ENCODE measurements at regions not wholly inside any gene's neighbourhood (a gene's known extent, or its start where the extent isn't known, plus 50 kb on each side); places are given as distances from the start of the nearest gene placed in this dataset.
A peak's percentile ranks its signal among the peaks of the same experiment; 100 is the strongest.

DNA sequence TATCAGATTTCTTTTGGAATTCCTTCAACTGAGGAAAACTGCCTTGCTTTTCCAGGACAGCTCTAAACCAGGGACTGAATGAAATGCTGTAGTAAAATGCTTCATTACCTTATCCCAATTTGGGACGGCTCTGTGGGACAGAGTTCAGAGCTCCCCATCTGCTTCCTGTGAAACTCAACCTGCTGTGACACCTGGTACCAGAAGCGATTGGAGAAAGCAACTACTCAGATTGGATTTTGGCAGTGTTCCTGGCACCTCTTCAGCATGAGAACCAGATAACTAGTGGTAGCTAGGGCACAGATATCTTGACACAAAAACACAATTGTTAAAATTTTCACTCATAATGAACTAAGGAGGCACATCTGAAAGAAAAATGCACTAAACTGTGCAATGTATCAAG, 539.1 kb downstream of the SI start:
- DNase-seq: no peak

GRCh38 chr3:164537485-164537884, 540.8 kb downstream of the SI start:
- DNase-seq: no peak

DNA sequence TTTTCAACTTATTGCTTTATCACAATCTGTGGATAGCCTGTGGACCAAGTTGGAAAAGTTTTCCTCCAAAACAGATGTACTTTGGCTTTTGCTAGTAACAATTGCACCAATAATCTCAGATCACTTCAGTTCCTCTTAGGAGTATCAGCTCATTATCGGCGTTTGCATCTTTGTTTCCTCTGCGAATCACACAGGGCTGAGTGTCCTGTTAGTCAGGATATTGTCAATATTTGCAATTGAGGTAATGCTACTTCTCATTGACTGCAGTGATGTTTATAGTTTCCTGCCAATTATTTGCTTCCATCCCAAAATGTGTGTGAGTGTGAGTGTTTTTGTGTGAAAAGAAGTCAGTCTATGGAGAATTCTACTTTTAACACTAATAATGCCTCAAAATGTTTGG, 545.0 kb downstream of the SI start:
- no peak for DNase-seq

DNA sequence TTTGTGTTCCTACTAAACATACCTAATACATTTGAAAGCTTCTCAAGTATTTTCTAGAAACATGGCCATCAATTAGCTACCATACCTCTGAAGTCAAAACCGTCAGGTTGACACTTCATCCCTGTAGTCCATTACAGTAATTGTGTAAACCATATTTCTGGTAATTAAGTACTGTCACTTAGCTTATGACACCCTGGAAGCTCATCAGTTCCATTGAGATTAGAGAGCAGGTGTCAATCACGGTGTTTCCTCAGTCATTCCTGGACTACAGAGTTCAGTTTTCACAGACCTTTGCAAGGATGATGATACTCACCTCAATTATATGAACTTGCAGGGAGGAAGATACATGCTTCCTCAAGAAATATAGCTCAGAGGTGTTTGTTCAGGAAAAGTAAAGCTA, 552.0 kb downstream of the SI start:
- no peak for DNase-seq

DNA sequence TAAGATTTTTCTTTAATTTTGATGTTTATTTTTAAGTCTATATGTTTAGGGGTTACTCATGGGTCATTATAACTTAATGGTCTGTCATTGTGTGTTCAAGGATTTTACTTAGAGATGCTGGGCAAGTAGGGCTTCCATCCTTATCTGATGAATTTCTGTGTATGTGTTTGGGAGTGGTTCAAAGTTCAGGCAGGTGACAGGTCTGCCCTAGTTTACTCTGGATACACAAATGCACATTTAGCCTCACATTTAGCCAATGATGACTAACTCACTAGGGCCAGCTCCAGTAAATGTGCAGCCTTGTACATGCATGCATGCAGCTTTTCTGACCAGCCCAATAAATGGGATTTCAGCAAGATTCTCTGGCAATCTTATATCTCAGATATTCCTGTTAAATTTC, 554.1 kb downstream of the SI start:
- no peak for DNase-seq

DNA sequence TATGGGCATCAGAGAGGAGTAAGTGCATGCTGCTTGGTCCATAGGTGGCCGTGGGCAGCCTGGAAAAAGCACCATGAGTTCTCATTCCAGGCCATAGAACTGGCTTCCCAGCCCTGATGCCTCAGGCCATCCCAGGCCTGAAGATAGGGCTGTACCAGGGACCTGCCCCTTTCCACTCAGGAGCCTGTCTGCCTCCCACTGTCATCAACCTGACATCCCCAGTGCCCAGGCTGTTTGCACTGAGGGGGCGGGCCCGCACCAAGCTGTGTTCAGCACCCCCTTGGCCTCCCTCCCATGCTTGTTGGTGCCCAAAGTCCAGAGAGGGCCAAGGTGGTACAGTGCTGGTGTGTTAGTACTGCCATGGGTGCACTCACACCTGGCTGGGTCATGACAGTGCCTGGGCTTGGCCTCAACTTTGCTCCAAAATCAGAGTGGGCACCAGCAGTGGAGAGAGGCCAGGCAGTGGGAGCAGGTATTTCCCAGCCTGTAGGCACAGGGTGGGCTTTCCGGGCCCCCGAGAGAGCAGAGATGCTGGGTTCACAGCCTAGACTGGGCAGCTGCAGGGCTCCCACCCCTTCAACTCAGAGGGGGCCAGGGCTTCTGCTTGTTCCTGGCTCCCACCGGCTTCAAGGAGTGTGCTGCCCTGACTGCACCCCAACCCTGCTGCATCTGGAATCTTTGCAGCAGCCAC, 556.1 kb downstream of the SI start:
- no peak for DNase-seq

DNA sequence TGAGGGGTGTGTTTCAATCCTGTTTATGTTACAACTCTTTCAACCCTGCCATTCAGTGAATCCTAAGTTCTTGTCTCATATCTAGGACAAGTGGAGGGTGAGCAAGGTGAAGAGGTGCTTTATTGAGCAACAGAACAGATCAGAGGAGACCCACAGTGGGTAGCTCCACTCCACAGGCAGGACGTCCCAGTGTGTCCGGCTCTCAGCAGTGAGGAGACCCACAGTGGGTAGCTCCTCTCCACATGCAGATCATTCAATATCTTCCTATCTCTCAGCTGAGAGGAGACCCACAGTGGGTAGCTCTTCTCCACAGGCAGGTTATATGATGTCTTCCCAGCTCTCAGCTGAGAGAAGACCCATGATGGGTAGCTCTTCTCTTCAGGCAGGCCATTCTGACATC, 556.7 kb downstream of the SI start:
- DNase-seq: no peak

- DNase-seq: no peak
These were observed 557.2 kb downstream of the SI start for GRCh38 chr3:164521139-164521538.

GRCh38 chr3:164515256-164515655, 563.0 kb downstream of the SI start:
- no peak for DNase-seq

- no peak for DNase-seq
These were observed 563.7 kb downstream of the SI start for GRCh38 chr3:164514576-164514975.

DNA sequence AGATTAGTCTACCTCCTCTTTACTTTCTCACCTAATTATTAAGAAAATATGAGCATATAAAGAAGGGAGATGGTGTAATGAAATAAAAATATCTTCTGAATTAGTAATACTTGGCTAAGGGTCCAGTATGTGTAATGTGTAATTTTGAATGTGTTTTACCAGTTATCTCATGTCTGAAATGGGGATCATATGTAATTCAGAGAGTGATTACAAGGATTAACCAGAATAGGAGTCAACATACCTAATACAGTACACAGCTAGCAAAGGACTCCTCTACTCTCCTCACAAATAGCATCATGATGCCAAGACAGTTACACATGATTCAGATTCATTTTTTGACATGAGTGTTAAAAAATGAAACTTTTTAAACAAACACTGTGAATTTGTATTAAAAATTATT, 570.4 kb downstream of the SI start:
- DNase-seq: no peak

DNA sequence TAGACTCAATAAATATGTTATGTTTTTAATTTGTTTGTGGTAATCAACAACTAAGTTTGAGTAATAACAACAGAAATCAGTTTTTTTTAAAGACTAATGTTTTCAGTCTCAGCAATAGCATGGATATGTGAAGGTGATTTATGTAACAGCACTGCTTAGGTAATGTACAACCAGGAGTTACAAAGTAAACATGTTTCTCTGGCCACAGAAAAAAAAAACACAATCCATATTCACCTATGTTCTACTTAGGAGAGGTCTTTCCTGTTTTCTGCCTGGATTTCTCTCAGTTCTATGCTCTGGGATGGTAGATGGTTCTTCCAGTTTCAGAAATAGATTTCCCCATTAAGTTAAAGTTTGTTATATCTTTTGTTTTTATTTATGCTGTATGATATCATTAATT, 579.4 kb downstream of the SI start:
- DNase-seq: no peak

DNA sequence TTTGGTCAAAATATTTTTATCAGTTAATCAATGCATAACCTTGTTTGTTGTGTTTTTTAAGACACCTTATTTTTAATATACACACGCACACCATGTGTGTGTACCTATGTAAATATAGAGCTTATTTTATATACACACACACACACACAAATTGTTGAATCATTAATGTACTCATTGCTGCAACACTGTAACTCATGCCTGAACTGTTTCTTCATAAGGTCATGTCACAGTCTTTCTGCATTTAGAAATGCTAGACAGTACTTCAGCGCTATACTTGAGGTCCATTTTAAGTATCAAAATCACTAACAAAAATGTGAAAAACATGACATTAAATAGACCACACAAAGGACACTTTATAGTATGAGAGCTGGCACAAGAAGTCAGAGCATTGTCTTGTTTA, 589.4 kb downstream of the SI start:
- DNase-seq: no peak

DNA sequence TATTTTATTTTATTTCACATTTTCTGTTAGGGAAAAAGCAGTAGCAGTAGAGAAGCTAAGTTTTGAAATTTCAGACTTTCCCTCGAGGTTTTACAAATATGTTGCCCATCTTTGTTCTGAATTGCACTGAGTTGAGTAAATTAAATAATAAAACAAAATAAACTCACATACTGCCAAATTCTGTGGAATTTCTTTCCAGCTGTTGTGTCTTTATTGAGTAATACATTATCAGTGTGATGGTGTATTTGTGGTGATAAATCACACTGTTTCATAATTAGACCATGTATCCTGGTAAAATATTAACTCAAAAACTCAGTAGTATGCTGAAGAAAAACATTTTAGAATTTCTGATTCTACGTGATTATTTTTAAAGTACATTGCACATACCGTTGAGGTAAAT, 592.1 kb downstream of the SI start:
- no peak for DNase-seq

- DNase-seq: no peak
These were observed 598.3 kb downstream of the SI start for GRCh38 chr3:164479978-164480377.

DNA sequence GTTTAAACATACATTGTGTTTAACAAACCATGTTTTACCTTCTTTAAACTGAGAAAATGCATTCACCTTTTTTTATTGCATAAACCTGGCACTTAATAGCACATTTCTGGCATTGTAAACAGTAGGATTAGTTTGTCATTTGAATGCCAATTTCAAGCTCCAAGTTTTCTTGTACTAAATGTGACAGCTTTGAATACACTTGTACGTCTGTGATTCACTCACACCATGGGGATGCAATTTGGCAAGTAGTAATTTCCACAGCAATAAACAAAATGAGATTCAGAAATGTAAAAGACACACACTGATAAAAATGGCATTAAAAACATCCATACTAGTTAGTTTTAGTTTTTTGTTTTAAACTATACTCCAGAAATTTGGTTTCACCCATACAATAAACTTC, 598.9 kb downstream of the SI start:
- DNase-seq: no peak

DNA sequence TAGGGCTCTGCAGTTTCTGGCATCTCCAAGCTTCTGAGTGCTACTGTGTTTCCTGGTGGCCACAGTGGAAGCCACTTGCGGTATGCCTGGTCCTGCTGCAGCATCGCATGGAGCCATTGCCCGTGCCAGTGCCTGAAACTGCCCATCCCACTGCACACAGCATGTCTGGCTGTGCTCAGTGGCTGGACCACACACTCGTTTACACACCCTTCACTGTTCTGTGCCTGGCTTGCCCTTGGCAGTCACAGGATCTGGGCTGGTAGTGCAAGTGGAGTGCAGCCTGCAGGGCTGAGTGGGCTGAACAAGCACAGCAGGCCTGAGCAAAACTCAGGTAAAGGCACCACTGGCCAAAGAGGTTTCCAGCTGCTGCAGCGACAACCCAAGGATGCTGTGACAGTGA, 600.0 kb downstream of the SI start:
- no peak for DNase-seq

DNA sequence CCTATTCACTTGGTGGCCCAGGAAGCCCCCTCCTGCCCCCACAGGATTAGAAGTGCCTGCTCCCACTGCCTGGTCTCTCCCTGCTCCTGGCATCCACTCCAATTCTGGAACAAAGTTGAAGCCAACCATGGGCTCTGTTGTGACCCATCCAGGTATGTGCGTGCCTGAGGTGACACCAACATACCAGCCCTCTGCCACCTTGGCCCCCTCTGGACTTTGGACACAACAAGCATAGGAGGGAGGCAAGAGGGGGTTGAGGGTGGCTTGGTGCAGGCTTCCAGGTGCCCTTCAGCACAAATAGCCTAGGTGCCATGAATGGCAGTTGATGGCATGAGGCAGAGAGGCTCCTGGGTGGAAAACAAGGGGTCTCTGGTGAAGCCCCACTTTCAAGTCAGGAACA, 600.9 kb downstream of the SI start:
- DNase-seq: no peak

- no peak for DNase-seq
These were observed 601.7 kb downstream of the SI start for GRCh38 chr3:164476631-164477030.

DNA sequence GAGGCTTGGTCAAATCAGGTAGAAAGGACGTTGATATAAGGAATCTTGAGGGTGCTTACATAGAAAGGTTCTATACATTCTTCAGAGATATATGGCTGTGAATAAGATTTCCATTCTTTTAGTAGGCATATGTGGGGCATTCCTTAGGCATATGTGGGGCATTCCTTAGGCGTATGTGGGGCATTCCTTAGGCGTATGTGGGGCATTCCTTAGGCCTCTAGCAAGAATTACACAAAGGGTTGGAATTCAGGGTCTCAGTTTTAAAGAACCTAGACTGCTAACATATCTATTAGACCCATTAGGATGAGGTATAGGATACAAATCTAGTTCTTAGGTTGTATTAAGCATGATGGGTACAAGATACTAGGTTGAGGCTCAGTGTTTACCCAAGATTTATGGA, 607.8 kb downstream of the SI start:
- no peak for DNase-seq

- no peak for DNase-seq
These were observed 610.2 kb downstream of the SI start for GRCh38 chr3:164468055-164468454.

DNA sequence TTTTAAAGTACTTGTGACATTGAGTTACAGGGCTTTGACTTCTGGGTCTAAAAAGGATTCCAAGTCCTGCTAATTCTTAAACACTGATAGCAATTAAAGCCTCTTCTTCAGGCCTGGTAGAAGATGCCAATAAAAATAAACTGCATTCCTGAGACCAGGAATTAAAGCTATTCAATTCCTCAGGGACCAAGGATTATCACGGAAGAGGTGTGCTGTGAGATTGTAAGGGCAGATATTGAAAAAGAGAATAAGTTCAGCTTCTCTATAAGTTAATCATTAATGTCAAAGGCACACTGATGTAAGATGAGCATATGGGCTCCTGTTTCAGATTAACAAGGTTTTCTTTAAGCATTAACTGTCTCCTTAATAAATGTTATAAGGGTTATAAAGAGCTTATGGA, 611.3 kb downstream of the SI start:
- DNase-seq: no peak

- DNase-seq: peak; percentile 9
These were observed 613.1 kb downstream of the SI start for GRCh38 chr3:164465172-164465571.

DNA sequence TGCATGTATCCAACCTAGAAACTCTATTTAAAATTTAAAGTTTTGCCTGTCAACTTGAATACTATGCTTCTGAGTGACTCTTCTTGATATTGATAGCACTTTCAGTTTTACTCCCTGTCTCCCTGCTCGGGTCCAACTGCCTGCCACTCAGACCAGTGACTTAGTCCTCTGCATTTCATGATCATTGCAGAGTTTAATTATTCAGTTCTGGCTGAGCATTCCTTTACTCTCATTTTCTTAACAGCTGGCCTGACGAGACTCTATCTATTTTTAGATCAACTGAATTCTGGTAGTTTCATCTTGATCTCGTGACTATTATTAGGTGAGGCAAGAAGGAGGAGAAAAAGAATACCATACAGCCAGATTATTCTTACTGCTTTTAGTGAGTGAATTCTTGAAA, 617.4 kb downstream of the SI start:
- DNase-seq: no peak

DNA sequence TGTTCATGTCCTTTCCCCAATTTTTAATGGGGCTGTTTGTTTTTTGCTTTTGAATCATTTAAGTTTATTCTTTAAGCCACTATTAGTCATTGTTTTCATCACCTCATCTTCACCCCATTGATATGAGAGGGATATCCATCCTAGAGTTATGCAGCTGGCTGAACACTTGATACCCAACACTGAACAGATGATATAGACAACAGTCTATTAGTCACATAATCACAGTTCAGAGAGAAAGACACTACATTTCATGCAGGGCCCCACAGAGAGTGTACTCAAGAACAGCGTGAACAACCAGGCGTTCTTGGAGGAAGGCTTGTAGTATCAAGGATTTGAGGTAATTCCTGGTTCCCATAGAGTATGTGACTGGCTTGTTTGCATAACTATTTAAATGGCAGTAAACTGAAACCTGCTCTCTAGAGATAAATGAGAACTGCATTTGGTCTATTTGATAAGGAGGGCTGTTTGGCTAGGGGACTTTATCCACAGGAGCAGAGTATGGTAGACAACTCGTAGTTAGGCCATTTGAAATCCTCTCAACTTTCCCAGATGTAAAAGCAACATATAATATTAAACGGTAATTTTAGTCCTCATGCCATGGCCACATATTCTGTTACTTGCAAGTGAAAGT, 618.7 kb downstream of the SI start:
- no peak for DNase-seq
